ENCODE measurements at regions not wholly inside any gene's neighbourhood (a gene's known extent, or its start where the extent isn't known, plus 50 kb on each side); places are given as distances from the start of the nearest gene placed in this dataset.

- H3K4me1 ChIP-seq (ENCODE audit: insufficient read depth, low read length, poor library complexity, severe bottlenecking), result no peaks in the 10 kb centered on the region
- no peak for DNase-seq (ENCODE audit: low spot score)
- H3K27ac ChIP-seq (ENCODE audit: low read depth, low read length, poor library complexity, severe bottlenecking), result no peak overlapping the region
- no peak overlapping the region for H3K4me2 ChIP-seq (ENCODE audit: low read length)
- H3K4me3 ChIP-seq (ENCODE audit: low read depth, low read length, poor library complexity, severe bottlenecking), result no peak overlapping the region
- BruUV-seq (replicated peaks), result no TSS peak
- TF ChIP-seq CTCF (conservative IDR thresholded peaks at IDR 0.05; ENCODE audit: low read length), result no peak
- no peak for TF ChIP-seq EZH2phosphoT487 (IDR thresholded peaks at IDR 0.05; ENCODE audit: borderline replicate concordance, low read depth, low read length)
- POLR2A ChIA-PET, result no interaction called here
- CTCF ChIA-PET (ENCODE audit: unreplicated experiment), result no interaction called here
- no peaks in the 10 kb centered on the region for H3K36me3 ChIP-seq (ENCODE audit: insufficient read depth, low read length)
- no peaks in the 10 kb centered on the region for H3K9me3 ChIP-seq (ENCODE audit: low read length)
- no peaks in the 10 kb centered on the region for H3K9me2 ChIP-seq (ENCODE audit: insufficient read depth, low read length)
- intact Hi-C loops (cut with micrococcal nuclease; ENCODE audit: unreplicated experiment), result no loop called here
- H2AFZ ChIP-seq (ENCODE audit: low read length), result no peak overlapping the region
- H3K79me2 ChIP-seq (ENCODE audit: insufficient read depth, low read depth, low read length), result no peaks in the 10 kb centered on the region
- H4K20me1 ChIP-seq (ENCODE audit: insufficient read depth, low read length), result no peaks in the 10 kb centered on the region
Measured at GRCh38 chr3:80263260-80263659, 495.5 kb upstream of the ROBO1 start.

- no peak for DNase-seq (ENCODE audit: low spot score)
- no TSS peak for BruUV-seq (replicated peaks)
- no peaks in the 10 kb centered on the region for H3K9me3 ChIP-seq (ENCODE audit: low read length)
- H3K27ac ChIP-seq (ENCODE audit: low read depth, low read length, poor library complexity, severe bottlenecking), result no peak overlapping the region
- intact Hi-C loops (cut with micrococcal nuclease; ENCODE audit: unreplicated experiment), result no loop called here
- ChIA-PET POLR2A (no interaction called here), CTCF (ENCODE audit: unreplicated experiment) (no interaction called here)
- H3K4me2 ChIP-seq (ENCODE audit: low read length), result no peak overlapping the region
- no peaks in the 10 kb centered on the region for H3K36me3 ChIP-seq (ENCODE audit: insufficient read depth, low read length)
- no peaks in the 10 kb centered on the region for H4K20me1 ChIP-seq (ENCODE audit: insufficient read depth, low read length)
- no peak overlapping the region for H2AFZ ChIP-seq (ENCODE audit: low read length)
- H3K4me1 ChIP-seq (ENCODE audit: insufficient read depth, low read length, poor library complexity, severe bottlenecking), result no peaks in the 10 kb centered on the region
- no peaks in the 10 kb centered on the region for H3K9me2 ChIP-seq (ENCODE audit: insufficient read depth, low read length)
- H3K4me3 ChIP-seq (ENCODE audit: low read depth, low read length, poor library complexity, severe bottlenecking), result no peak overlapping the region
- TF ChIP-seq CTCF (conservative IDR thresholded peaks at IDR 0.05; ENCODE audit: low read length), result no peak
- no peak for TF ChIP-seq EZH2phosphoT487 (IDR thresholded peaks at IDR 0.05; ENCODE audit: borderline replicate concordance, low read depth, low read length)
- H3K79me2 ChIP-seq (ENCODE audit: insufficient read depth, low read depth, low read length), result no peaks in the 10 kb centered on the region
Measured at GRCh38 chr3:80261082-80261481, 493.3 kb upstream of the ROBO1 start.

- intact Hi-C loops (cut with micrococcal nuclease; ENCODE audit: unreplicated experiment), result no loop called here
- H3K79me2 ChIP-seq (ENCODE audit: insufficient read depth, low read depth, low read length), result no peaks in the 10 kb centered on the region
- H3K4me3 ChIP-seq (ENCODE audit: low read depth, low read length, poor library complexity, severe bottlenecking), result no peak overlapping the region
- no peaks in the 10 kb centered on the region for H4K20me1 ChIP-seq (ENCODE audit: insufficient read depth, low read length)
- H3K9me2 ChIP-seq (ENCODE audit: insufficient read depth, low read length), result no peaks in the 10 kb centered on the region
- no peaks in the 10 kb centered on the region for H3K4me1 ChIP-seq (ENCODE audit: insufficient read depth, low read length, poor library complexity, severe bottlenecking)
- no peaks in the 10 kb centered on the region for H3K36me3 ChIP-seq (ENCODE audit: insufficient read depth, low read length)
- ChIA-PET CTCF (ENCODE audit: unreplicated experiment) (no interaction called here), POLR2A (interaction anchor here (1.1 kb wide), 1 partner anchor 16 kb away, joined by 3 read pairs; no protein-coding TSS in a partner anchor)
- no peak overlapping the region for H3K27ac ChIP-seq (ENCODE audit: low read depth, low read length, poor library complexity, severe bottlenecking)
- DNase-seq (ENCODE audit: low spot score), result no peak
- BruUV-seq (replicated peaks), result no TSS peak
- H3K4me2 ChIP-seq (ENCODE audit: low read length), result no peak overlapping the region
- H3K9me3 ChIP-seq (ENCODE audit: low read length), result no peaks in the 10 kb centered on the region
- TF ChIP-seq EZH2phosphoT487 (IDR thresholded peaks at IDR 0.05; ENCODE audit: borderline replicate concordance, low read depth, low read length) (no peak), CTCF (conservative IDR thresholded peaks at IDR 0.05; ENCODE audit: low read length) (no peak)
- no peak overlapping the region for H2AFZ ChIP-seq (ENCODE audit: low read length)
Measured at GRCh38 chr3:80259736-80260135, 491.9 kb upstream of the ROBO1 start.
